HepG2 (cell line): ENCODE measurements at regions not wholly inside any gene's neighbourhood (a gene's known extent, or its start where the extent isn't known, plus 50 kb on each side); places are given as distances from the start of the nearest gene placed in this dataset.

Source experiments
- ATAC-seq: fragments of 200-7000 bp; cut with Tn5 transposase; 3 replicates; pipeline ENCODE4 v1.9.1; 2020; ENCODE audit warnings: mild to moderate bottlenecking, moderate library complexity
- BruUV-seq: library from RNA; stranded (reverse); fragments of 400-500 nt; replicated peaks from 2 replicates; lab custom pipeline; 2021; lab: Mats Ljungman, UMichigan
- CTCF ChIA-PET: fragments of 300-600 bp; formaldehyde crosslinking; extraction: SDS; loops from one replicate; lab custom pipeline; 2021; ENCODE audit warnings: low total read pairs, inconsistent platforms, low intra/inter-chr PET ratio; lab: Yijun Ruan, JAX
- POLR2A ChIA-PET: fragments of 350-600 bp; sonication (Branson Sonifier 250); formaldehyde crosslinking; loops from one replicate; lab custom pipeline; 2020; ENCODE audit warnings: antibody characterized with exemption, inconsistent platforms; lab: Yijun Ruan, JAX
- DNase-seq: peaks from one replicate; pipeline ENCODE4 v3.0.0-alpha.2; 2015; ENCODE audit warnings: low spot score
- FAIRE-seq: peaks from 3 replicates; lab custom pipeline; 2011; peaks lifted over from hg19 to GRCh38; lab: Jason Lieb, UNC
- H2AFZ ChIP-seq: one replicate; pipeline ENCODE4 v1.6.1; 2011; ENCODE audit warnings: low read length, inconsistent platforms
- H3K27ac ChIP-seq: fragments of 300-600 bp; 3 replicates; pipeline ENCODE4 v1.8.0; 2011; ENCODE audit warnings: mixed run types, mild to moderate bottlenecking, mixed read lengths, low read length, inconsistent platforms; ENCODE audit not compliant: insufficient read depth; ENCODE audit errors: extremely low read length
- H3K27me3 ChIP-seq, 2 experiments: fragments of 200-600 bp in 1 of 2; 2 replicates in 1 of 2; 3 replicates in 1 of 2; pipeline versions ENCODE4 v1.6.0 to v1.8.0; 2011; ENCODE audit warnings: low read length in 2 of 2, mild to moderate bottlenecking in 2 of 2, moderate library complexity in 2 of 2, inconsistent platforms in 1 of 2; ENCODE audit not compliant: insufficient read depth in 2 of 2, control insufficient read depth in 1 of 2
- H3K36me3 ChIP-seq, 2 experiments: fragments of 200-600 bp in 1 of 2; replicated peaks in 1 of 2; 2 replicates in 1 of 2; 3 replicates in 1 of 2; pipeline versions ENCODE4 v1.5.1 to v1.8.0; 2011; ENCODE audit warnings: low read length in 2 of 2, inconsistent platforms in 1 of 2; ENCODE audit not compliant: insufficient read depth in 2 of 2, control insufficient read depth in 1 of 2
- H3K4me1 ChIP-seq: 2 replicates; pipeline ENCODE4 v1.5.1; 2012; ENCODE audit warnings: low read length, inconsistent platforms; ENCODE audit not compliant: insufficient read depth
- H3K4me2 ChIP-seq: 2 replicates; pipeline ENCODE4 v1.6.0; 2011; ENCODE audit warnings: low read depth, low read length, inconsistent platforms
- H3K4me3 ChIP-seq, 3 experiments: fragments of 200-600 bp in 1 of 3; sonication (generic), shearing (Covaris generic) in 1 of 3; replicated peaks in 1 of 3; 2 replicates each; pipeline ENCODE4 v1.5.1; 2011 to 2016; ENCODE audit warnings: low read length in 3 of 3, inconsistent platforms in 2 of 3, low read depth in 2 of 3, mild to moderate bottlenecking in 2 of 3, control low read depth in 1 of 3, mixed read lengths in 1 of 3; ENCODE audit not compliant: insufficient read depth in 1 of 3
- H3K79me2 ChIP-seq: one replicate; pipeline ENCODE4 v1.6.1; 2011; ENCODE audit warnings: low read length, inconsistent platforms; ENCODE audit not compliant: insufficient read depth
- H3K9ac ChIP-seq: 2 replicates; pipeline ENCODE4 v1.6.0; 2011; ENCODE audit warnings: mild to moderate bottlenecking, low read depth, low read length, inconsistent platforms; ENCODE audit not compliant: insufficient read depth
- H3K9me3 ChIP-seq: 2 replicates; pipeline ENCODE4 v1.5.1; 2012; ENCODE audit warnings: mild to moderate bottlenecking, low read length
- H4K20me1 ChIP-seq: 2 replicates; pipeline ENCODE4 v1.6.0; 2011; ENCODE audit warnings: inconsistent platforms, mild to moderate bottlenecking, low read length, moderate library complexity; ENCODE audit not compliant: insufficient read depth
- HHEX ChIP-seq: IDR thresholded peaks from 2 replicates; pipeline ENCODE4 v1.6.1; 2016; ENCODE audit warnings: control low read depth
- ZBTB8A ChIP-seq: sonication (generic); formaldehyde crosslinking; IDR thresholded peaks from 2 replicates; pipeline ENCODE4 v1.4.0; 2020; ENCODE audit warnings: mild to moderate bottlenecking, low read depth, missing genetic modification reagents, borderline replicate concordance
- ZNF142 ChIP-seq: sonication (generic); formaldehyde crosslinking; IDR thresholded peaks from 2 replicates; pipeline ENCODE4 v1.4.0; 2020; ENCODE audit warnings: missing genetic modification reagents
- ZNF160 ChIP-seq: sonication (generic); formaldehyde crosslinking; IDR thresholded peaks from 2 replicates; pipeline ENCODE4 v1.8.0; 2022; ENCODE audit warnings: mild to moderate bottlenecking, inconsistent platforms, missing genetic modification reagents
- ZNF280B ChIP-seq: sonication (generic); formaldehyde crosslinking; IDR thresholded peaks from 2 replicates; pipeline ENCODE4 v1.5.0; 2020; ENCODE audit warnings: missing genetic modification reagents, mild to moderate bottlenecking, borderline replicate concordance
- ZNF335 ChIP-seq: sonication (generic); formaldehyde crosslinking; IDR thresholded peaks from 2 replicates; pipeline ENCODE4 v1.4.0; 2020; ENCODE audit warnings: missing genetic modification reagents
- ZNF556 ChIP-seq: sonication (generic); formaldehyde crosslinking; IDR thresholded peaks from 2 replicates; pipeline ENCODE4 v1.4.0; 2020; ENCODE audit warnings: mild to moderate bottlenecking, missing genetic modification reagents, borderline replicate concordance
- ZNF710 ChIP-seq: sonication (generic); formaldehyde crosslinking; IDR thresholded peaks from 2 replicates; pipeline ENCODE4 v1.5.0; 2020; ENCODE audit warnings: mild to moderate bottlenecking, missing genetic modification reagents, borderline replicate concordance
- WGBS: methylation state at CpG from one replicate; pipeline ENCODE4 v1.1.6; 2017; ENCODE audit warnings: low lambda C conversion rate; 5-methylcytosine and 5-hydroxymethylcytosine counted together
- in situ Hi-C: cut with HindIII; loops from 2 replicates; pipeline ENCODE4 v1.10.0; 2017; ENCODE audit warnings: low pct_unique_long_range_greater_than_20kb; ENCODE audit not compliant: extremely low pct_ligation_motif_present
- intact Hi-C: fragments of 100-400 bp; cut with micrococcal nuclease; formaldehyde crosslinking; loops from one replicate; pipeline ENCODE4 v1.10.0; 2022; ENCODE audit not compliant: unreplicated experiment

- no peak overlapping the region for H3K27ac ChIP-seq
- no peaks in the 10 kb centered on the region for H3K36me3 ChIP-seq
- WGBS = 2% methylated on average over 2 of the region's 2 CpGs
- DNase-seq (no peak), ATAC-seq (no peak), FAIRE-seq (no peak)
- H2AFZ ChIP-seq = no peak overlapping the region
- ChIA-PET POLR2A (no interaction called here), CTCF (no interaction called here)
- no peak overlapping the region for H3K4me3 ChIP-seq
- no peaks in the 10 kb centered on the region for H4K20me1 ChIP-seq
- no peaks in the 10 kb centered on the region for H3K79me2 ChIP-seq
- no peak overlapping the region for H3K9ac ChIP-seq
- intact Hi-C loops (no loop called here), in situ Hi-C loops (no loop called here)
- no TSS peak for BruUV-seq
- no peaks in the 10 kb centered on the region for H3K4me1 ChIP-seq
- no peaks in the 10 kb centered on the region for H3K9me3 ChIP-seq
- TF ChIP-seq ZNF710 = no peak
- no peaks in the 10 kb centered on the region for H3K27me3 ChIP-seq
- H3K4me2 ChIP-seq = no peak overlapping the region
These were observed 428.4 kb upstream of the ZEB2 start for GRCh38 chr2:144948205-144948855.

- CTCF ChIA-PET = no interaction called here
- H3K9ac ChIP-seq = no peak overlapping the region
- TF ChIP-seq ZBTB8A (CRISPR knock-in tag) = no peak
- TF ChIP-seq HHEX (CRISPR knock-in tag) = no peak
- TF ChIP-seq ZNF335 (CRISPR knock-in tag) = no peak
- TF ChIP-seq ZNF556 (CRISPR knock-in tag) = no peak
- TF ChIP-seq ZNF160 (CRISPR knock-in tag) = no peak
- no peak for TF ChIP-seq ZNF142 (CRISPR knock-in tag)
- no peak for TF ChIP-seq ZNF280B
- no peak for DNase-seq
- no peaks in the 10 kb centered on the region for H3K4me1 ChIP-seq
- no peak overlapping the region for H2AFZ ChIP-seq
- no peak overlapping the region for H3K4me3 ChIP-seq
- no peaks in the 10 kb centered on the region for H3K79me2 ChIP-seq
- H3K4me2 ChIP-seq = no peak overlapping the region
- H3K27me3 ChIP-seq = no peaks in the 10 kb centered on the region
- no peaks in the 10 kb centered on the region for H4K20me1 ChIP-seq
- no peak overlapping the region for H3K27ac ChIP-seq
- in situ Hi-C loops = no loop called here
- WGBS = 3% methylated on average over 2 of the region's 2 CpGs
- POLR2A ChIA-PET = no interaction called here
- ATAC-seq = no peak
- BruUV-seq = no TSS peak
- H3K36me3 ChIP-seq = no peaks in the 10 kb centered on the region
- no peaks in the 10 kb centered on the region for H3K9me3 ChIP-seq
- intact Hi-C loops = no loop called here
- no peak for FAIRE-seq
These were observed 427.8 kb upstream of the ZEB2 start for GRCh38 chr2:144947709-144948037.
